ENCODE measurements at regions not wholly inside any gene's neighbourhood (a gene's known extent, or its start where the extent isn't known, plus 50 kb on each side); places are given as distances from the start of the nearest gene placed in this dataset.

DNA sequence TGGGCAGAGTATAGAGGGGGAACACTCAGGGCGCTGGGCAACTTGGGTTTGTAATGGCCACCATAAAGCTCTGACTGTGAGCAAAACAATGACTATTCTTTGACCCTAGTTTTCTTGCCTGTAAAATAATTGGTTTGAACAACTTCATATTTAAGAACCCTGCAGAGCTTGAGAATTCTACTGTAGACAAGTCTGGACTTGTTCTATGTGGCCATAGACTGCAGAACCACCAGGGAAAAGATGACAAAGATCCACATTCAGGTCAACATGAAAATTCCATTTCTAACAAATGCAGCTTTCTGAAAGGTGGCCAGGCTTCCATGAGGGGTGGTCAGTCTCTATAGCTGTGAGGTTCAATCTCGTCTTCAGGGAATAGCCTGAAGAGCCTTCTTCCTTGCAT, 239.4 kb upstream of the LRRN1 start:
- TF ChIP-seq EP300 (IDR thresholded peaks at IDR 0.05) (no peak), POLR2AphosphoS5 (IDR thresholded peaks at IDR 0.05) (no peak), POLR2A (IDR thresholded peaks at IDR 0.05; ENCODE audit: low read depth) (no peak)
- TF ChIP-seq, protein P1, sequence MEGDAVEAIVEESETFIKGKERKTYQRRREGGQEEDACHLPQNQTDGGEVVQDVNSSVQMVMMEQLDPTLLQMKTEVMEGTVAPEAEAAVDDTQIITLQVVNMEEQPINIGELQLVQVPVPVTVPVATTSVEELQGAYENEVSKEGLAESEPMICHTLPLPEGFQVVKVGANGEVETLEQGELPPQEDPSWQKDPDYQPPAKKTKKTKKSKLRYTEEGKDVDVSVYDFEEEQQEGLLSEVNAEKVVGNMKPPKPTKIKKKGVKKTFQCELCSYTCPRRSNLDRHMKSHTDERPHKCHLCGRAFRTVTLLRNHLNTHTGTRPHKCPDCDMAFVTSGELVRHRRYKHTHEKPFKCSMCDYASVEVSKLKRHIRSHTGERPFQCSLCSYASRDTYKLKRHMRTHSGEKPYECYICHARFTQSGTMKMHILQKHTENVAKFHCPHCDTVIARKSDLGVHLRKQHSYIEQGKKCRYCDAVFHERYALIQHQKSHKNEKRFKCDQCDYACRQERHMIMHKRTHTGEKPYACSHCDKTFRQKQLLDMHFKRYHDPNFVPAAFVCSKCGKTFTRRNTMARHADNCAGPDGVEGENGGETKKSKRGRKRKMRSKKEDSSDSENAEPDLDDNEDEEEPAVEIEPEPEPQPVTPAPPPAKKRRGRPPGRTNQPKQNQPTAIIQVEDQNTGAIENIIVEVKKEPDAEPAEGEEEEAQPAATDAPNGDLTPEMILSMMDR (IDR thresholded peaks at IDR 0.05) = no peak
